Femur (tissue), 1 donor: ENCODE measurements at regions not wholly inside any gene's neighbourhood (a gene's known extent, or its start where the extent isn't known, plus 50 kb on each side); places are given as distances from the start of the nearest gene placed in this dataset.
"Not testable (repeated sequence)": the region's sequence is repeated elsewhere in the genome, so short reads cannot be mapped to it uniquely, and the experiment has no call there.

Experiments used
- DNase-seq: peaks from one replicate; pipeline ENCODE4 v3.0.0-alpha.2; 2017

DNA sequence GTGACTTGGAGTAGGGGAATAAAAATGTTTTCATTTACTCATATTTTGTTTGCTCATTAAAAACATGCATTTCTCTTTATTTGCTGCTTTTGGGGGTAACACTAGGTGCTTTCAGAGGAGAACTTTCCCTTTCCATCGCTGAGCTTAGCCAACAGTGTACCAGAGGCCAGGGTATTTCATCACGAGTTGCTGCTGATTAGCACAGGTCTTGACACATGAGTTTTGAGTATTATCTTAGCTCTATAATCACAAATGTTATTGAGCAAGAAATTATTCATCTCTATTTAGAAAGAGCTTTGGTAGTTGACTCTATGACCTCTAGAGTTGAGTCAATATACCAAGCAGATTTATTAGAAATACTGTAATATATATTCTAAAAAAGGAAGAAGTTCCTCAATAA lies 375.9 kb downstream of the NXPH1 start:
- DNase-seq, result no peak

DNA sequence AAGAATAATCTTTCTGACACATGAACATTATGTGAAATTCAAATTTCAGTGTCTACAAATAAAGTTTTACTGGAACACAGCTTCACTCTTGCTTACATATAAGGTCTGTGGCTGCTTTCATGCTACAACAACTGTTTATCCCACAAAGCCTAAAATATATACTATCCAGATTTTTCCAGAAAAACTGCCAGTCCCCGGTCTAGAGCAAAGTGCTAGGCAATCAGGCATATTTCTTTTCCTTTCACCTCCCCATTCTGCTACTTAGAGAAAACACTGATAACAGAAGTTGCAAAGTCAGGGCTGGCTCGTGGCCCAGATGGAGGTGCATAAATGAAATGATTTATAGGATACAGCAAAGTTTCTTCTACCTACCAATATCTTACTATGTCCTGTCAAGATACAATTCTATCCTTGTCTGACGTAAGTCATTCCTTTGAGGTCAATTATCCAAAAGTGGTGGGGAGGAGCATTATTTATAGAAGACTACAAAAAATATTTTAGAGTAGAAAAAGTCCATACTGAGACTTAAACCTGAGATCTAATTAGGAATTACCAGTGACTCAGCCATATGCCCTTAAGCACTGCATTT lies 384.1 kb downstream of the NXPH1 start:
- no peak for DNase-seq

GRCh38 chr7:8818406-8818805 lies 385.0 kb downstream of the NXPH1 start:
- no peak for DNase-seq

DNA sequence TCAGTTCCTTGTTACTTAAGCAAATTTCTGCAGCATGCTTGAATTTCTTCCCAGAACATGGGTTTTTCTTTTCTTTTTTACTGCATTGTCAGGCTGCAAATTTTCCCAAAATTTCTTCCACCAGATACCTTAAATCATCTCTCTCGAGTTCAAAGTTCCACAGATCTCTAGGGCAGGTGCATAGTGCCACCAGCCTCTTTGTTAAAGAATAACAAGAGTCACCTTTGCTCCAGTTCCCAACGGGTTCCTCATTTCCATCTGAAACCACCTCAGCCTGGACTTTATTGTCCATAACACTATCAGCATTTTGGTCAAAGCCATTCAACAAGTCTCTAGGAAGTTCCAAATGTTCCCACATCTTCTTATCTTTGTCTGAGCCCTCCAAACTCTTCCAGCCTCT lies 389.2 kb downstream of the NXPH1 start:
- no peak for DNase-seq

- no peak for DNase-seq
Observed at GRCh38 chr7:8823486-8823885, 390.1 kb downstream of the NXPH1 start.

- no peak for DNase-seq
Observed at GRCh38 chr7:8827329-8827728, 393.9 kb downstream of the NXPH1 start.

DNA sequence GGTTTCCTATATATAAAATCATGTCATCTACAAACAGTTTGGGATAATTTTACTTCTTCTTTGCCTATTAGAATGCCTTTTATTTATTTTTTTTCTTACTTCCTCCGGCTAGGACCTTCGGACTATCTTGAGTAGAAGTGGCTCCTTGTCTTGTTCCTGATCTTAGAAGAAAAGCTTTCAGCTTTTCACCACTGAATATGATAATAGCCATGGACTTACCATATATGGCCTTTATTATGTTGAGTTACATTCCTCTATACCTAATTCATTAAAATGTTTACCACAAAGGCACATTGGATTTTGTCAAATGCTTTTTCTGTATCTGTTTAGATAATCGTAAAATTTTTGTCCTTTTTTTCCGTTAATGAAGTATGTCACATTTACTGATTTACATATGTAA lies 395.7 kb downstream of the NXPH1 start:
- DNase-seq, result no peak

DNA sequence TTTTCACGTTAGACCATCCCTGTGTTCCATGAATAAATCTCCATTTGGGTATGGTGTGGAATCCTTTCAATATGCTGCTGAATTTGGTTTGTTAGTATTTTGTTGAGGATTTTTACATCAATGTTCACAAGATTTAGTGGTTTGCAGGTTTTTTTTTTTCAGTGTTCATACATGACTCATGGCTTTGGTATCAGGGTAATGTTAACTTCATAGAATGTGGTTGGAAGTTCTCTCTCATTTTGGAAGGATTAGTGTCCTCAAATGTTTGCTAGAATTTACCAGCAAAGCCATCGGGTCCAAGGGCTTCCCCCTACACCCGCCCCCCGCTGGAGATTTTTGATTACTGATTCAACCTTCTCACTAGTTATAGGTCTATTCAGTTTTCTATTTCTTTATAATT lies 398.0 kb downstream of the NXPH1 start:
- DNase-seq, result no peak

DNA sequence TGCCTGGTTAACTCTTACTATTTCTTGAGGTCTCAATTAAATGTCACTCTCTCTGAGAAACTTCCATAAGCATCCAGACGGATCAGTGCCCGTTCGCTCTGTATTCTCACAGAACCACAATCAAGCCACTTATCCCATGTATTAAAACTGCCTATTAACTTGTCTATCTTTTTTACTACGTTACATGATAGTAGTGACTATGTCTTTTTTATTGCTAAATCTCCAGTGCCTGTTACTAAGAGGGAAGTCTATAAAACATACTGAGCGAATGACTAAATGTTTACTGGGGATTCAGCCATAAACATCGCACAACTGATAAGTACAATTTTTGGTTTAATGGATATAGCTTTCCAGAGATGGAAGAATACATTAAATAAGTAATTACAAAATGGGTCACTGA lies 399.9 kb downstream of the NXPH1 start:
- DNase-seq, result no peak

DNA sequence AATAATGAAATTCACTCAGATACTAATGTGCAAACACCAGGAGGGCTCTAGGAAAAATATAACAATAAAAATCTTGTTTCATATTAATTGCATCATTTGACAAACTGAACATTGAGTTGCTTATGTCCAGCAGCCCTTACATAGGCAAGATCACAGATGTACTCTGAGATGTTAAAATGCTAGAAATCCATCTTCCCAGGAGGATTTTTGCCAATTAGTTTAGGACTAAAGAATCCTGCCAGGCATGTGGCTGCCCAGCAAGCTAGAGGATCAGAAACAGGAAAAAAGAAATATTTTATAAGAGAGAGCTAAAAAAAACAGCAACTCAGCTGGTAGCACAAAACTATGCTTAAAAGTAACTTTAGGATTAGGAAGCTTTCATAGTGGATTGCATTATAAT lies 407.8 kb downstream of the NXPH1 start:
- no peak for DNase-seq

DNA sequence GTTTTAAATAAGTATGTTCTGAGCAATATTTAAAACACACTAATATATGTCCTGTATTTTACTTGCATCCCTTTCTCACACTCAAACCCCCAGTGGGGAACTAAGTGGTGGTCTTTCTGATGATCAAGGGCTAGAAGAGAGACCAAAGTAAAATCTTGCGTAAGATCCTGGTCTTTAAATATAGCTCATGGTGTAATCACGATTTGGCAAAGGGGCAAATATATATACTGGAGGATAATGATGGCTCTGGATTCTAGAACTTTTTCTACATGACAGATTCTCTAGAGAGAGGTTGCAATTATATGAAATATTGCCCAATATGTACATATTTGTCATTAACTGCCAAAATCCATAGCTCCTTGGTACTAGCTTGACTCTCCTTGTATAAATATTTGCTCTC lies 438.3 kb downstream of the NXPH1 start:
- no peak for DNase-seq

GRCh38 chr7:8881916-8882315 lies 448.5 kb downstream of the NXPH1 start:
- DNase-seq, result no peak

DNA sequence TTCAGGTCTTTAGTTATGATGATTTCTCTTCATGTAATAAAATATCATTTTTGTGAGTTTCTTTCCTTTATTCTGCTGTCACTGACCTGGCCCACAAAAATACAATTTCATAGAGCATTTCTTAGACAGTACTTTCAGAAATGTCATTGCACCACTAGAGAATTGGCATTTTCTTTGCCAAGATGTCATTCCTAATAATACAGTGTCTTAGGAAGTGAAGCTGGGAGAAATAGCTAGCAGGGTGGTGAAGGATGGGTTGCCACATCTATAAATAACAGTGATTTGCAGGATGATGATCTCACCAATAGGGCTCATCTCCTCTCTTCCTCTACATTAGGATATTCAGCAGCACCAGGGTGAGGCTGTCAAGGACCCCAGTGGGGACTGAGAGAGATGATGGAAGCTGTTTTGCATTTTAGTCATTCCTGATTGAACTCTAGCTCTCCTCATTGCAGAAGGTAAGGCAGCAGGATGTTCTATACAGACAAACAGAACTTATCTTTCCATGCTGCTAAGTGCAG lies 452.1 kb downstream of the NXPH1 start:
- no peak for DNase-seq

- DNase-seq, result not testable (repeated sequence)
Observed at GRCh38 chr7:8890346-8890745, 456.9 kb downstream of the NXPH1 start.

GRCh38 chr7:8893775-8894174 lies 460.4 kb downstream of the NXPH1 start:
- DNase-seq, result no peak

GRCh38 chr7:8906396-8907075 lies 473.1 kb downstream of the NXPH1 start:
- DNase-seq, result no peak

DNA sequence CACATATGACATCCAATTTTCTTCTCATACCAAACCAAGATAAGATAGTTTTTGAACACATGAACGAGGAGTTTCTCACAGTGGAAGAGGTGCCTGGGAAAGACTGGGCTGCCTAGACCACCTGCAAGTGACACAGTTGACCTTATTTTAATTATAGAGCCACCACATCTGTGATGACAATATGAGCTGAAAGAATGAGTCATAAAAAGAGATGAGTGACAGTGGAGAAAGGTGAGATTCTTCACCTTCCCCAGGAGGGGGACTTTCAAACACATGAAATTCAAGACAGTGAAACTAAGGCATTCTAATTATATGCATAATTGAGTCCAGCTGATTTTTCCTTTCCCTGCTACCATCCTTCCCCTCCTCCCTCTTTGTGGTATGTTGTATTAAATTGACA lies 475.5 kb downstream of the NXPH1 start:
- DNase-seq, result no peak

DNA sequence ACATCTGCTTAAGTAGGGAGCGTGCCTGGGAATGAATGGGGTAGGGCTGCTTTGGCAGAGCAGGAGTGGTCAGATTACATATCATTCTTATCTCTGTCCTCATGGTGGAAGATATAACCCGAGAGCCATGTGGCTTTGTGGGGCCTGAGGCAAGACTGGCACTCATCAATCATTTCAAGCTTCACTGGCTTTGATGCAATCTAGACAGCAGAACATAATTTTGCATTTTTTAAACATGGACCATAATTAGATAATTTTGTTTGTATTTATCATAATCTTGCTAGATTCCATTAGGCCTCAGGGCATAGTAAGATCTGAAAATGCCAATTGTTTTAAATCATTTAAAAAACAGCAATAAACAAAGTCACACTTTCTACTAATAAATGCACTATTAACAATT lies 480.3 kb downstream of the NXPH1 start:
- DNase-seq, result no peak

DNA sequence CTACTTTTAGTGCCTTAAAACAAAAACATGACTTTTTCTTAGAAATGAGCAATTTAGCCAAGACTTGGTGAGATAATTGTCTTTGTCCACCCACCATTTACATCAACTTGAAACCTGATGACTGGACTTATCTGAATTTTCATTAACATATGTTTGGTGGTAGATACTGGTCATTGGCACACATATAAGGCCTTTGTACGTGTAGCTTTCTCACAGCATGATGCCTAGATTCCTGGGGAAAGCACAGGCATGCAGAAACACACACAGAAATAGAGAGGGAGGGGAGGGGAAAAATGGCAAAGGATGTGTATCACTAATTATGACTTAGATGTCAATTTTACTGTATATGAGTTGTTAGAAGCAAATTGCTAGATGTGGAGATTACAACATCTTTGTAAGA lies 488.4 kb downstream of the NXPH1 start:
- no peak for DNase-seq

GRCh38 chr7:8922726-8923125 lies 489.3 kb downstream of the NXPH1 start:
- DNase-seq, result no peak

DNA sequence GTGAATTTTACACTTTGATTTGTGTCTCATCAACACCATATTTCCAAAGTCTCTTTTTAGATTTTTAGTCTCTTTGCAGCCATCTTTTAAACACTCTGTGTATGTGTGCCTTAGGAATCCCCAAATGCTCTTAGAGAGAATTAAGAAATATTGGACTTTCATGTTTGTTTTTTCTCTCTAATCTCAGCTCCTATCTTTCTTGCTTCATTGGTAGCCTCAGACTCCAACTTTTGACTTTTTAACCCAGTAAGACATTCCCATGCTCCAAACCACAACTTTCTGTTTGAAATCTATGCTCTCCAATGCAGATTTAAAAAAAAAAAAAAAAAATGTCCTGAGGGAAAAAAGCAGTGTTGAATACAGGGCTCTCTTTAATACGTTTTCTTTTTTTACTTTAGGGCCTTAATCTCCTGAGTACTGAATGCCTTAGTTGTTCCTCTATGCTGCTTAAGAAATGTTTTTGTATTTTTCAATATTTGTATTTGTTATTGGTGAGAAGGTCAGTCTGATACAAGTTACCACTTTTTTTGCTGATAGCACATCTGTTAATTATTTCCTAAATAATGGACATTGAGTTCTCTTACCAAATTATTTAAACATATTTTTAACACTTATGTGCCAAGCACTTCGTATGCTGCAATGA lies 489.9 kb downstream of the NXPH1 start:
- DNase-seq, result no peak

GRCh38 chr7:8931906-8932646 lies 498.7 kb downstream of the NXPH1 start:
- no peak for DNase-seq

- DNase-seq, result no peak
Observed at GRCh38 chr7:8932751-8933150, 499.3 kb downstream of the NXPH1 start.

- no peak for DNase-seq
Observed at GRCh38 chr7:8937204-8937603, 503.8 kb downstream of the NXPH1 start.
